NCI-H2029 treated with DMSO at 0.1 percent for 48 hours (cell line): ENCODE measurements at regions not wholly inside any gene's neighbourhood (a gene's known extent, or its start where the extent isn't known, plus 50 kb on each side); places are given as distances from the start of the nearest gene placed in this dataset.

Source experiments
- DNase-seq: peaks from one replicate; lab custom pipeline; 2025; lab: John Stamatoyannopoulos, UW

DNA sequence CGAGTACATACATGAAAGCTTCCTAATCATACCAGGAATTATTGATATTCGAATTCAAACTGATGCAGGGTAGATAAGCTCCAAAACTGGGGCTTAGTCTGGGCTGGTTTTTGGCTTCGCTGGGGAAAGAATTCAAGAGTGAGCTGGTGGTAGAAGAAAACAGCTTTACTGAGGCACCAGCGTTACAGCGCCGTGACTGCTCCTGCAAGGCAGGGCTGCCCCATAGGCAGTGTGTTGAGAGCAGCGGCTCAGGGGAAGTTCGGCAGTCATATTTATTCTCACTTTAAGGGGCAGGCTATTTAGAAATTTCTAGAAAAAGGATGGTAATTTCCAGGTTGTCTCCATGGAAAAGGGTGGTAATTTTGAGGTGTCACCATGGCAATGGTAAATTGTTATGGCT lies 292.6 kb upstream of the TCF4 start:
- DNase-seq, result no peak

DNA sequence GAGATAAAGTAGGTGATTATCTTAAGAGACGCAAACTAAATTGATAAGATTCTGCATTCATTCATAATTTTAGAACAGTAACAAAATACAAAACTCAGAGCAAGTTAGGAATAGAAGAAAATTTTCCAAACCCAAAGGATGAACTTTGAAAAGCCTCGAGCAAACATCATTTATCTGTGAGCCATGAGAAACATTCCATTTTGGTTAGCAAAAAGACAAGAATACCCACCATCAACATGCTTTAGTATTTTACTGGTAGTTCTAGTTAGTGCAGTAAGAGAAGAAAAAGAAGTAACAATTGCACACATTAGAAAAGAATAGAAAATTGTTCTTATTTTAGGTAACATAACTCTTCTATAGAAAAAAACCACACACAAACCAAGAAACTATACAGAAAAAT lies 291.3 kb upstream of the TCF4 start:
- DNase-seq, result no peak

DNA sequence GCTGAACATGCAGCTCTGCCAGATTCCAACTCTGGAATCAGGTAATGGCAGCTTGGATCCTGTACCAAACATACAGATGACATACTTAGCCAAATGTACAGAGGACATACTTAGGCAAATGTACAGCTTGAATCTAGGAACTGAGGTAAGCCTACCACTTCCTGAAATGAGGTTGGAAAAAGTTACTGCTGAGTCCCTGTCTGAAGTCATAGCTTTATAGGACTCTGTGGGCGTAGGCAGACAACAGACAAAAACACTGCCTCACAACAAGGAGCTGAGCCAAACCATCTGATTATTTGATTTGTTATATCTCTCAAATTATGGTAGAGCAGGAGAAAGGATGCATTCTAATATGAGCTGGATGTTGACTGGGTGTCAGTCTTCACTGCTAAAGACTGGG lies 290.2 kb upstream of the TCF4 start:
- no peak for DNase-seq

DNA sequence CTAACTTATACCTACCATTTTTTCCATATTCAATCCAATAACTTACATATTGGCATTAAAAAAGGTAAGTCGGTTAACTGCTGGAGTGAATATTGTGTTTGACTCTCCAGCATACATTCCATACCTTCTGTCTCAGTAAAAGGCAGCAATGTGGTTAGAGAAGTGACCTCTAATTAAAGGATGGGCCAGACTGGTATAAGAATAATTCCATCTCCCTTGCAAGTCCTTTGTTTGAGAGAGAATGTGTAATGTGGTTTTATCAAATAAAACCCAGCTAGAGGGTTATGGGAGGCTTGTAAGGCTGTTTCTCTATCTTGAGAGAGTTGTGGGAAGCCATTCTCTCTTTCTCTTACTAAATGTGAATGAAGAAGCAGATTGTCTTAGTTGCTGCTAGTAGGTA lies 289.3 kb upstream of the TCF4 start:
- DNase-seq, result no peak

DNA sequence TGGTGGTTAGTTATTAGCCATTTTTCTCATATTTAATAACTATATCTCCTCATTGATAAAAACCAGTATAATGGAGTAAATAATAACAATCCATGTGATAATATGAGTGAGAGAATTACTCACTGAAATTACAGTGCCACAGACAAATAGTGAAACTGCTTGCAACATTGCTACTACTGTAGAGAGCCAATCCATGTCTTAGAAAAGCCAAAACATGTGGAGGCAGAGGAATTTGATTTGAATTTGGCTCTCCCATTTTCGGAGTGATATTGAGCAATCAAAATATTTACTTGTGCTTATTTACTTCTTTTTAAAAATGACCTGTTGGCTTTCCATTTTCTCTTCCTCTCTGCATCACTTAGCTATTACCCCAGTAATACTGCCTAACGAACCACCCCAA lies 288.3 kb upstream of the TCF4 start:
- no peak for DNase-seq

DNA sequence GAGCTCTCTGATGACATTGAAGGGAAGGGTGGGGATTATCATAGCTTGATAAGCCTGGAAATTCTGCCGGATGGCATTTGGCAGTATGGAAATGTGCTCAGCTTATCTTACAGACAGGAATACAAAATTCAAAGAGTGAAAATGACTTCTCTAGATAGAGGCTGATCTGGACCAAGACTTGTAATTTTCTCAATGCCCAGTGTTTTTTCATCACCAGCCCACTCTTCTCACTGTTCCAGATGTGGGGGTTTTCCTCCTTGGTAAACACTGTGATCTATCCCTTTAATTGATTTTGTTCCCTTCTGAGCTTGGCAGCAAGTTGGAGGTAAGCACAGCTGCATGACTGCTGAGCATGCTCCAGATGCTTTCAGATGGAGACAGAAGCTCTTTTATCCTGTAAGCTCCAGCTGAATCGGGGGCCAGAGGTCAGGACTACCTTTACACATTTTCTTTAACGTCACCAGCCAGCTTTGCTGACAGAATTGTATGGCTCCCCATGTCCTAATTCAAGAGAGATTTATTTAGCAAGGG lies 287.4 kb upstream of the TCF4 start:
- DNase-seq, result no peak

DNA sequence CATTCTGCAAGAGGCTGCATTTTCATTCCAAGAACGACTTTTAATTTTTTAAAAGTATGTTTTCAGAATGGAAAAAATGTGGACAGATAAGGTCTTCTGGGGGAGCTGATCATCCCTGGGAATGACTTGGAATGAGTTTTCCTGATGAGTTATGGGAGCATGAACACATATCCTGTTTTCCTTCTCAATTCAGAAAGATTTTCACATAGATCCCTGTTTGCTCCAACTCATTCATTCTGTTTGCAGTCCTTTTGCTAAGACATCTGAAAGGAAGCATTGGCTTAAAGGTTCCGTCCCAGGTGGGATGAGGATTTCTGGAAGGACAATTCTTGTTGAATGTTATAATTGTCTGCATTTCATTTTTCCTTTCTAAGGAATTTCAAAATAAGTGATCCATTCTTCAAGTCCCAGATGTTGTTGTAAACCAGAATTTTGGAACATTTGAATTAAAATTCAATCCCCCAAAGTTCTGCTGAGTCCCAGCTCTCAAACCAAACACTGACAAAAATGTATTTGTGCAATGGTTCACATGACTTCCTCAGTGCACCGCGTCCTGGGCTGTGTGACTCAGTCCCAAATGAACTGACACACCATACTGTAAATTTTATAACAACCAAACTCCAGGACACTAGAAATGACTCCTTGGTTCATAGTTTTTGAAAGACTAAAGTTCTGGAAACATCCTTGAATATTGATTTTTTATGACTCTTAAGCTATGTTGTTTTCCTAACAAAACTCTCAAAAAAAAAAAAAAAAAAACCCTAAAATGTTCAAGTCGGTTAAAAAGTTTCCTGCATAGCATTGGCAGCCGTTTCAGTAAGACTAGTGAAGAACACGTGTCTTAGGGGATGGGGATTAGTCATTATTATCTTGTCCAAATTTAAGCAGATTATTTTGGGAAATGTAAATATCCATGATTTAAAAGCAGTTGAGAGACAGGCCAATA lies 281.8 kb upstream of the TCF4 start:
- DNase-seq, result no peak

DNA sequence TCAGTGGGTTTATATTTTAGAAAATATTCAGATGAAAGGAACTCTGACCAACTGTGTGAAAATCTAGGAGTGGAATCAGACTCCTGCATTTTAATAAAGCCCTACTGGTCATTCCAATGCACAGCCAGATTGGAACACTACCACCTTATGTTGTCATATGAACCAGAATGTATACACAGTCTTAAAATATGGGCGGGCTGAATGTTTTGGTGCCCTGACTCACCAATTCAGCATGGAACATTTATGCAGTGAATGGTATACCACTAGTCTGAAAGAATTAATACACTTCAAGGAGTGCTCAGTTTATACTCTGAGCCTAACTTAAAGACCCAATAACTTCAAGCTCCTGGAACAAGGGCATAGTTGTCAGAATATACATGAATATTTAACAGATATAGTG lies 280.9 kb upstream of the TCF4 start:
- DNase-seq, result no peak

DNA sequence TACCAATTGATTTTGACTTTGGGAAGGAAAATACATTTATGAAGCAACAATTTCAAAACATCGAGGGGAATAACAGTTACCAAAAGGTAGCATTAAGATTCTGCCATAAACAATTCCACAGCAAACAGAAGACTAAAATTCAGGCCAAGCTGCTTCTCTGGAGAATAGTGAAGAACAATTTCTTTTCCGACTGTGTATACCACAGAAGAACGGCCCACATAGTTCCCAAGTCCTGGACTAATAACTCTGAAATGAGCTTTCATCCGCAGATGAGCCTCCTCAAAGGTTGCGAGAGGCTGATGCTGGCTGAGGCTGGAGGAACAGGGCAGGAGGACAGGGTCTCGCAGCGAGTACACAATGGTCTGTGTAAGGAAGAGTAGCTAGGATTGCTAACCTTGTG lies 278.9 kb upstream of the TCF4 start:
- DNase-seq, result no peak

DNA sequence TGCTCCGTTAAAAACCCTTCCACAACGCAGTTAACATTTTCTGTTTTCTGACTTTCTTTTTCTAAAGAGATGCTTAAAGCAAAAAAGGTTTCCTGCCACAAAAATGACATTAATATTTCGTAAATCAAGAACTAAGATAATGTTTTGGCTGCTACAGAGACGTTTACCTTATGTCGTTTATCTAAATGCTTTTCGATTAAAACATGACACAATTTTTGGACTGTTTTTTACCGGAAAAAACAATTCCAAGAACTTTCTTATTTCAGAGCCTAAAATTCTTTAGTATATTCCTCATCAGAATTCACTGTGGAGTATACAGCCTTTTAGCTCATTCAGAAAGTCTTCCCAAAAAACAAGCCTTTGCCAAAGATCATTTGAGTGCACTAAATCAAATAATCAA lies 278.0 kb upstream of the TCF4 start:
- no peak for DNase-seq

DNA sequence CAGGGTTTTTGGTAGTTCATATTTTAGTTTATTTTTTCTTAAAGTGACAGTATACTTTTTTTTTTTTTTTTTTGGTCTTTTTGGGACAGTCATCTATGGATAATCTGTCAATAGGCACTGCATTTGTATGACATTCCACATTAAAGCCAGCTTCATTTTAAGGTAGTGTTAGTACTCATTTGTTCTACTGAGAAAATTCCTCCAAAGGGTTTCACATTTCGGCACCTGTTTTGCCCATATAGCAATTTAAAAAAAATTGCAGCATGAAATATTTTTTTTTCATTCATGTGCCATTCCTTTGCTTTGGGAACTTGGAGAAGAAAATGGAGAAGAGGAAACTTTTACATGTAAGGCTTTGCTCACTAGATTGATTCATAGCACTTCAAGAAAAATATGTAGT lies 276.3 kb upstream of the TCF4 start:
- no peak for DNase-seq

DNA sequence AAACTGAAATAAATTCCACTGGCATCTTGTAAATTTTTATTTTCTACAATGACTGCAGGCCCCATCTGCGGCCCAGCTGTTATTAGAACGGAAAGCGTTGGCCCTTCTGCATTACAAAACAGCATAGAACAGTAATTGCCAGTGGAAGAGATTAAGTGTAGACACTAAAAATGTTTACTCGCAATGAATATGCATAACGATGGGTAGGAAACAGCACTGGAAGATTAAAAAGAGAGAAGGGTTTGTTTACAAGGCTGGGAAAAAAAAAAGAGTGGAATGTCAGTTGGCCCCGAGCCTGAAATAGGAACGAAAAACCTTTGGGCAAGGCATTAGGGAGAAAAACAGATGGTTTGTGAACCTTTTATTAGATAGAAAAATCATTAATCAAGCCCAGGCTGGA lies 275.9 kb upstream of the TCF4 start:
- DNase-seq, result no peak

DNA sequence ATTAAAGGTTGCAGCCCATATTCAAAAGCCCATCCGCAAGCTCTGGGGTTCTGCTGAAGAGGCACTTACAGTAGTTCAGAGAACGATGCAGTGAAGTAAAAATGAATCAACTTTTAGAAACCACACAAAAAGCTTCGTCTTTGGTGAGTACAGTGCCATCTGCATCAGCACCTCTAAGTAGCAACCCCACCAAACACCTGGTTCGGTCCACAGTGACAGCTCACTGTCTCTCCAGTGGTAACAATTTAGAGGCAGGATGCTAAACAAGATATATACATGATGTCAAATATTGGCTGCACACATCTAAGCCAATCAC lies 275.4 kb upstream of the TCF4 start:
- DNase-seq, result no peak

DNA sequence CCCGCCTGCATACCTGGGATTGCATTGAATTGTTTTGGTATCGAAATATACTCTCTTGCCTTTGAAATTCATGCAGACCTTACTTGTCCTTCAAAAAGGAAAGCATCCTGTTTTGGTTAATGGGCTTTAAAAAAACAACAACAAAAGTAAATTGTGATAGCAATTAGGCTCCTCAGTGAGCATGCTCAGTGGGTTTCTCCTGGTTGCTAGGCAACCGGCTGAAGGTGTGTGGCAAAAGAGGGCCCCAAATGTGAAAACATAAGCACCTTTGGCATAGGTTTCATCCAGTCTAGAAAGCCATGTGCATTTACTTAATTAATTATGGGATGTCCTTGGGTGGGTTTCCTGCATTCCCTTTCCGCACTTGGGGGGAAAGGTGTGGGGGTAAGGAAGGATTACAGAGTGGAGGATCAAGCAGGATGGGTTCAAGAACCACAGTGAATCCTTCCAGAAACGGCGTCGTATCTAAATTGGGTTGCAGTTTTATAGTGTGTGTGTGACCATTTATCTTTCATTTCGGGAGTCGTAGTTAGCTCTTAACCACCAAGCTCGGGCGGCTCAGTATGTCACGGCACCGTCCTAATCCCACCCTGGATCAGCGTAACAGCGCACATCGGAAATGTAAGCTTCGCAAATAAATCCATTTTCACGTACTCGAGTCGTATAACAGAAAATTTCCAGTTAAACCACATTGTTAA lies 274.9 kb upstream of the TCF4 start:
- no peak for DNase-seq

DNA sequence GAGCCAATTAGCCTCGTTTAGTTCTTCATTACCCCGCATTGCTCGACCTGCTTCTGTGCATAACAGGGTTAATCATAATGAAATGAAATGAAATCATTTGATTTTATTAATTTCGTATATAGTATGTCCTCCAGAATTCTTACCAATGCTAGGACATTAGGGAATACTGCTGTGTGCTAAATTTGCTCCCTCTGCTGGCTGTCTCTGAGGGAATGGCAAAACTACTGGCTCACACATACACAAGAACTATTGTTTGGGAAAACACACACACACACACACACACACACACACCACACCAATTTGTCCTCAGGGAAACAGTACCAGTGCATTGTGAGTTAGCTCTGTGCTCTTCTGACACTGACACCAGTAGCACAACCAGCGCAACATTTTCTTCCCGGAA lies 273.3 kb upstream of the TCF4 start:
- DNase-seq, result no peak

DNA sequence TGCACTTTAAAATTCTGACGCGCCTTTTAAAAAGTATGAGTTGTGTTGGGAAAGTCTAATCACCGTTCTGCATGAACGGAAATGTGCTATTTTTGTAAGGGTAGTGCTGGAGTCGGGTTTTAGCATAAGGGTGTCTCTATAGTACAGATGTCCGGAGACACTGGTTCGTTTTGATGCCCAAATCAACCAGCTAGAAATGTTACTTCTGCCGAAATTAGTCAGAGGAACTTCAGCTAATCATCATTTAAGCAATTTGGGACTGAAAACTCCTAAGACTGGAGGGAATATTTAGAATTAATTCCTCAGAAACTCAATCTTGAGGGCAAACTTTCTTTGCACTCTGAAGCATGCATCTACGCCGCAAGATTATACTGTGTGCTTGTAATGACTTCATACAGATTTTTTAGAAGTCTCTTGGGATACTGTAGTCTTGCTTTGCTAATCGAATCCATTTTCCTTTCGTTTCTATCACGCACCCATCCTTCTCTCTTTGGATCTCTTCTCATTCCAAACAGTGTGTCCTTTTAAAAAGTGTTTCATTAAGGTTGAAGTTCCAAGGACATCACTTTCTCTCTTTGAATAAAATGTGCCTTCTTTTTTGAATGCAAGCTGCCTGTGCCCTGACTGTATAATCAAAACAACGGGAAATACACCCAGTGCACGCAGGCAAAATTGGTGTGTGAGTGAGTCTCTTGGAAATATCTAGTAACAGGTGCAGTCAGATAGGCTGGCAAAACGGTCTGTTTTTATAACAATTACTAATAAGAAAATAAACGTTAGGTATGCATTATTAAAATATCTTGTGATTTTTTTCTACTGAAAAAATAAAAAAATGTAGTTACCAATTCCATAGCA lies 270.9 kb upstream of the TCF4 start:
- DNase-seq, result no peak

DNA sequence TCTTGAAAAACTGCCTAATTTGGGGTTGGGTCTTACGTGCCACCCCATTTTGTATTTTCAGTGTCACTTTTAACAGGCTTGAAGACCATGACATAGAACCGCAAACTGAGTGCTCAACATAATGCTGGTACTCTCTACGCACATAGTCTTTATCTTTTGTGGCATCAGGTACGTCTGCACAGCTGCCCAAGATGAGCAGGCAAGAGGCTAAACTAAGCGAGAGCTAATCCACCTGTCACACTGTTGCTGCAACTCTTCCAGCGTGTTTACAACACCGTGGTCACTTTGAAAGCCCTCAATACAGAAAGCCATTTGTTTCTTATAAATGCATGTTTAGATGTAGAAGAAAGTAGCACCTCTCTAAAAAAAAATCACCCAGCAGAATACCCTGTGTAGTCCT lies 270.0 kb upstream of the TCF4 start:
- DNase-seq, result no peak

DNA sequence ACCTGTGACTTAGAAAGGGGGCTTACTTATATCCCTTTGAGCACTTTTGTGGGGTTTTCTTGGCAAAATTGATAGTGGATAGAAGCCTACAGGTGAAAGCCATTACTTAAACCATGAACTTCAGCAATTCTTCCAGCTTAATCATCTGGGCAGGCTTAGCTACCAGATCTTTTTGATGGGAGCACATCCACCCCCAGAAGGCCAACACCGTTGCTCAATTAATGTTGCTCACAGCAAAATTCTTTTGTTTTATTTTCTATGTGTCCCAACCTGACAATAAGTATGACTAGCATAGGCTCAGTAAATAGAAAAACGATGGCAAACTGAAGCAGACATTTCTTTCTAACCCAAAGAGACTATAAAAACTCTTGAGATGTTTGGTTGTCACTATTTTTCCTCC lies 269.4 kb upstream of the TCF4 start:
- no peak for DNase-seq

DNA sequence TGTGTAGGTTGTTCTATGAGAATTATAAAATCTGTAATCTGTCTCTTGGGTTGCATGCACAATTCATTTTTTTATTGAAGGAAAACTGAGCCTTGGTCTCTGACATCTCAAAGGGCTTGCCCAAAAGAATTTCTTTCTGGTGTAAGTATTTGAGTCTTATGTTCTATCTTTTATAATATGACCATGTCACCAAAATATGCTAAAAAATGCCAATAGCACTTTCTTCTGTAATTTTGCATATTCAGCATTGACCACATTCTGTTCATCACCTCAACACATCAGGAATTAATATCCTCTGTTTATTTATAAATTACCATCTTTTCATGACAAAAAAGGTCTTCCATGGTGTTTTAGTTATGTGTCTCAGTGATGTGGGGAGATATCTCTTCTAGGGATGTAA lies 268.7 kb upstream of the TCF4 start:
- DNase-seq, result no peak

DNA sequence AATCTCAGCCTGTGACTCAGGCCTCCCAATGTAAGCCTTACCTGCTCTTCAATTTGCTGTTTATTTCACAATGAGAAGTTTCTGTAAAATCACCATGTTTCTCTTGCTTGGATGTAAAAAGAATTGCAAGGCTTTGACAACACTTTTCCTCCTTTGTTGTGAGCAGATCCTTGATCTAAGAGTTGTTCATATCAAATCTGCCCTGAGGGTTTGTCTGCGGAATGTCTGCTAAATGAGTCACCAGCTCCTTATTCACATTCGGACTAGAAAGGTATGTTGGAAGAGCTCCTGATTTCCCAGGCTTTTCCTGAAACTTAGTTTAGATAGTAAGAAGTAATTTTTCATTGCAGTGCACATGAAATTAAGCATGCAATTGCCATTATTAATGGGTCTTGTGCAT lies 268.2 kb upstream of the TCF4 start:
- DNase-seq, result no peak

DNA sequence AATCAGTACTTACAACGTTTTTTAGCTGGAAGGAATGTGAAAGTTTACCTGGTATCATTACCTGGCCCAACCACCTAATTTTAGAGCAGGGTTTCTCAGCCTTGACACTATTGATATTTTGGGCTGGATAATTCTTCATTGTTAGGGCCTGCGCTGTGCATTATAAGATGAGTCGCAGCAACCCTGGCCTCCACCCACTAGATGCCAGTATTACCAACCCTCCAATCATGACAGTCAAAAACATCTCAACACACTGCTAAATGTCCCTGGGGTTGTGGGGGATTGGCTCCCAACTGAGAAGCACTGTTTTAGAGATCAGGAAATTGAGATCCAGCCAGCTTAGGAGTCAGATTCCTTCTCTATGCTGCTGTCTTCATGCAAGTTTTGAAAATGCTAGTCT lies 265.3 kb upstream of the TCF4 start:
- DNase-seq, result no peak

DNA sequence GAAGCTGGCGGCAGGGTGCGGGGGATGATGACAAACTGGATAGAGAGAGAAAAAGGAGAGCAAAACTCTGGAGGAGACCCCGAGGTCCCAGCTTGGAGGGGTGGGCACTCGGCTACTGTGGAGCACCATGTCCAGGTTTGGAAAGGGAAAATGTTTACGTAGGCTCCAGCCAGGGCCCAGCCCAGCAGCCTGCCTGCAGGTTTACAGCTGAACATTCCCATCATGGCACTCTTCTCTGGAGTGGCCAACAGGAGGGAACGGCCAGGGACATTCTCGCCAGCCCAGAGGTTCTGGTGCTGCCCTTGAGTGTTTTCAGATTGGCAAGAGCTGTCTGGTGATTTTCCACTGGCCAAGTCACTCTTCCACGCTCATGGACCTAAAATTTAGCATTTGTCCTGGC lies 262.9 kb upstream of the TCF4 start:
- DNase-seq, result no peak

DNA sequence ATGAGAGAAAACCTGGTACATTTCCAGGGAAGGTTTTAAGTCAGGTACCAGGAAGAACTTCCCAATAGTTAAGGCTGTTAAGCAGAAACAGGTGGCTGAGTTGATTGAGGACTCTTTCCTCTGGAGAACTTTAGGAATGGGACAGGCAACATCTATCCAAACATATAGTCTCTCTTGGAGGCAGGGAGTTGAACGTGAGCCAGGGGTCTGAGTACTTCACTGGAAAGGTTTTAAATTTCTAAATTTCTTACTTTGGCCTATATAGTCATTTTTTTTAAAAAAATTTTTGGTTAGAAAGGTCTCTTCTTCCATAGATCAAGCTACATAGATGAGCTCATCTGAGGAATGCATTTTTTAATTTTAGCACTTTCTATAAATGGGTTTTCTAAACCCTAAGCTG lies 261.4 kb upstream of the TCF4 start:
- DNase-seq, result no peak
